GM23338 (cell line): ENCODE measurements at regions not wholly inside any gene's neighbourhood (a gene's known extent, or its start where the extent isn't known, plus 50 kb on each side); places are given as distances from the start of the nearest gene placed in this dataset.

Experiments used
- ATAC-seq: fragments of 200-7000 bp; cut with Tn5 transposase; 3 replicates; pipeline ENCODE4 v1.9.1; 2020
- DNase-seq: peaks from one replicate; pipeline ENCODE4 v3.0.0-alpha.2; 2015; ENCODE audit warnings: low spot score
- H2AFZ ChIP-seq: fragments of 200-600 bp; sonication (generic); 2 replicates; pipeline ENCODE4 v1.8.0; 2016; ENCODE audit warnings: antibody characterized with exemption, mild to moderate bottlenecking, moderate library complexity
- H3F3A ChIP-seq: fragments of 200-600 bp; sonication (generic); replicated peaks from 2 replicates; pipeline ENCODE4 v1.8.0; 2017; ENCODE audit warnings: antibody characterized with exemption, mixed run types, low read depth
- H3K27ac ChIP-seq: fragments of 200-600 bp; sonication (generic); 2 replicates; pipeline ENCODE4 v1.6.1; 2016; ENCODE audit warnings: low read depth
- H3K27me3 ChIP-seq: fragments of 200-600 bp; sonication (generic); 2 replicates; pipeline ENCODE4 v1.8.0; 2016; ENCODE audit warnings: mild to moderate bottlenecking, mixed run types, moderate library complexity; ENCODE audit not compliant: insufficient read depth
- H3K36me3 ChIP-seq: fragments of 200-600 bp; sonication (generic); 2 replicates; pipeline ENCODE4 v1.8.0; 2016; ENCODE audit warnings: mild to moderate bottlenecking; ENCODE audit not compliant: insufficient read depth
- H3K4me1 ChIP-seq: fragments of 200-600 bp; sonication (generic); 2 replicates; pipeline ENCODE4 v1.8.0; 2016; ENCODE audit warnings: mild to moderate bottlenecking, moderate library complexity; ENCODE audit not compliant: insufficient read depth
- H3K4me2 ChIP-seq: fragments of 200-600 bp; sonication (generic); 2 replicates; pipeline ENCODE4 v1.7.1; 2017; ENCODE audit warnings: mixed run types
- H3K4me3 ChIP-seq: fragments of 200-600 bp; sonication (generic); 2 replicates; pipeline ENCODE4 v1.6.1; 2016; ENCODE audit warnings: mixed run types
- H3K79me2 ChIP-seq: fragments of 200-600 bp; sonication (generic); replicated peaks from 2 replicates; pipeline ENCODE4 v1.8.0; 2017; ENCODE audit warnings: mild to moderate bottlenecking; ENCODE audit not compliant: insufficient read depth
- H3K9me2 ChIP-seq: fragments of 200-600 bp; sonication (generic); 2 replicates; pipeline ENCODE4 v1.8.0; 2017; ENCODE audit not compliant: insufficient read depth
- H4K20me1 ChIP-seq: fragments of 200-600 bp; sonication (generic); replicated peaks from 2 replicates; pipeline ENCODE4 v1.8.0; 2017; ENCODE audit warnings: mild to moderate bottlenecking; ENCODE audit not compliant: insufficient read depth
- H3K27ac Mint-ChIP-seq: 2 replicates; pipeline ENCODE4 v1.8.0; 2020; ENCODE audit warnings: inconsistent platforms, mild to moderate bottlenecking, moderate library complexity, mixed read lengths
- H3K27me3 Mint-ChIP-seq: 3 replicates; pipeline ENCODE4 v1.8.0; 2022; ENCODE audit warnings: low read depth, mild to moderate bottlenecking, moderate library complexity, mixed read lengths, inconsistent platforms; ENCODE audit not compliant: insufficient read depth, poor library complexity
- H3K36me3 Mint-ChIP-seq: 3 replicates; pipeline ENCODE4 v1.8.0; 2021; ENCODE audit warnings: low read depth, mild to moderate bottlenecking, inconsistent platforms, moderate library complexity, mixed read lengths
- H3K4me1 Mint-ChIP-seq: 3 replicates; pipeline ENCODE4 v1.8.0; 2020; ENCODE audit warnings: mild to moderate bottlenecking, inconsistent platforms, mixed read lengths
- H3K4me3 Mint-ChIP-seq: 3 replicates; pipeline ENCODE4 v1.8.0; 2021; ENCODE audit warnings: moderate library complexity, mild to moderate bottlenecking, inconsistent platforms, mixed read lengths
- H3K9me3 Mint-ChIP-seq: 3 replicates; pipeline ENCODE4 v1.8.0; 2020; ENCODE audit warnings: moderate library complexity, mild to moderate bottlenecking, inconsistent platforms, mixed read lengths
- CREB1 ChIP-seq: fragments of 250-450 bp; sonication (Bioruptor Pico); IDR thresholded peaks from 2 replicates; pipeline ENCODE4 v1.5.0; 2020; ENCODE audit warnings: low read depth, mild to moderate bottlenecking, moderate library complexity
- EZH2 ChIP-seq: fragments of 200-600 bp; sonication (generic); IDR thresholded peaks from one replicate; pipeline ENCODE4 v1.8.0; 2017; ENCODE audit warnings: antibody characterized with exemption, mild to moderate bottlenecking, low read depth; ENCODE audit not compliant: unreplicated experiment
- EZH2phosphoT487 ChIP-seq: fragments of 200-600 bp; sonication (generic); IDR thresholded peaks from one replicate; pipeline ENCODE4 v1.8.1; 2018; ENCODE audit warnings: antibody characterized with exemption; ENCODE audit not compliant: unreplicated experiment
- JUNB ChIP-seq: IDR thresholded peaks from one replicate; pipeline ENCODE4 v1.6.1; 2016; ENCODE audit warnings: antibody characterized with exemption; ENCODE audit not compliant: unreplicated experiment
- POLR2AphosphoS5 ChIP-seq: IDR thresholded peaks from 2 replicates; pipeline ENCODE4 v1.6.1; 2016; ENCODE audit warnings: antibody characterized with exemption, low read depth
- STAT1 ChIP-seq: IDR thresholded peaks from one replicate; pipeline ENCODE4 v1.6.1; 2016; ENCODE audit warnings: antibody characterized with exemption; ENCODE audit not compliant: unreplicated experiment
- ZNF114 ChIP-seq: fragments of 250-450 bp; sonication (Bioruptor Pico); IDR thresholded peaks from 2 replicates; pipeline ENCODE4 v1.5.0; 2020; ENCODE audit warnings: mild to moderate bottlenecking, moderate library complexity
- ZNF331 ChIP-seq: fragments of 250-450 bp; sonication (Bioruptor Pico); IDR thresholded peaks from 2 replicates; pipeline ENCODE4 v1.5.0; 2020; ENCODE audit warnings: low read depth, mild to moderate bottlenecking, moderate library complexity
- TF ChIP-seq, protein P1 (sequence below), 2 experiments: fragments of 200-600 bp in 1 of 2; sonication (generic) in 1 of 2; conservative IDR thresholded peaks; 2 replicates each; pipeline versions ENCODE4 v1.5.1 to v1.6.1; 2016 to 2017; ENCODE audit warnings: antibody characterized with exemption in 2 of 2, low read depth in 2 of 2, mild to moderate bottlenecking in 2 of 2, moderate library complexity in 1 of 2
- TF ChIP-seq, protein P2 (sequence below): fragments of 250-450 bp; sonication (Bioruptor Pico); IDR thresholded peaks from 2 replicates; pipeline ENCODE4 v1.5.0; 2020; ENCODE audit warnings: mild to moderate bottlenecking, moderate library complexity

DNA sequence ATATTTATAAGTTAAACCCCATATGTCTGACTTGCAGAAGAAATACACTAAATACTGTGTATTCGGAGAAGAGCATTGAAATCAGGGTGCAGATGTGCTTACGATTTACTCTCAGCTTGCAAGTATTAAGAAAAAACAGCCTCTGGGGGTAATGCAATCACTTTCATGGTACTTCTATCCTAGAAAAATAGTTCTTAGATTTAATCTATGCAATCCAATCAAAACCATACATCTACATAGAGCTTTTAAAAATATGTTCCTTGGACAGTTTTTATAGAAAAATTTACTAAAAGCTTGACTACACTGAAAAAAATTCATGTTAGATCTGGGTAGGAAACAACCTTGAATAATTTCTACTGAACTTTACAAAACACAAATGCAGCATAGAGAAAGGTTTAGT lies 890.3 kb upstream of the ADGRL2 start:
- Mint-ChIP-seq H3K27me3 (no peaks in the 10 kb centered on the region), H3K4me1 (peaks cover 7% of the 10 kb centered on the region; the same call in 1 of the 3 replicates), H3K36me3 (no peaks in the 10 kb centered on the region), H3K4me3 (no peak overlapping the region), H3K9me3 (no peaks in the 10 kb centered on the region), H3K27ac (0 out of 2 replicates have a peak overlapping the region, but pooled peaks have one; percentile 4)
- Histone ChIP-seq H3K4me3 (no peak overlapping the region), H3K9me2 (0 out of 2 replicates have a peak, but pooled peaks cover under 1% of the 10 kb centered on the region), H3F3A (no peaks in the 10 kb centered on the region), H3K4me1 (no peaks in the 10 kb centered on the region), H3K79me2 (no peaks in the 10 kb centered on the region), H4K20me1 (no peaks in the 10 kb centered on the region), H3K4me2 (no peak overlapping the region), H3K27ac (no peak overlapping the region), H2AFZ (no peak overlapping the region), H3K27me3 (no peaks in the 10 kb centered on the region), H3K36me3 (no peaks in the 10 kb centered on the region)
- TF ChIP-seq STAT1 (no peak), EZH2phosphoT487 (no peak), ZNF114 (CRISPR knock-in tag) (no peak), EZH2 (no peak), JUNB (no peak), POLR2AphosphoS5 (no peak), CREB1 (CRISPR knock-in tag) (no peak), ZNF331 (no peak)
- TF ChIP-seq, protein P1, sequence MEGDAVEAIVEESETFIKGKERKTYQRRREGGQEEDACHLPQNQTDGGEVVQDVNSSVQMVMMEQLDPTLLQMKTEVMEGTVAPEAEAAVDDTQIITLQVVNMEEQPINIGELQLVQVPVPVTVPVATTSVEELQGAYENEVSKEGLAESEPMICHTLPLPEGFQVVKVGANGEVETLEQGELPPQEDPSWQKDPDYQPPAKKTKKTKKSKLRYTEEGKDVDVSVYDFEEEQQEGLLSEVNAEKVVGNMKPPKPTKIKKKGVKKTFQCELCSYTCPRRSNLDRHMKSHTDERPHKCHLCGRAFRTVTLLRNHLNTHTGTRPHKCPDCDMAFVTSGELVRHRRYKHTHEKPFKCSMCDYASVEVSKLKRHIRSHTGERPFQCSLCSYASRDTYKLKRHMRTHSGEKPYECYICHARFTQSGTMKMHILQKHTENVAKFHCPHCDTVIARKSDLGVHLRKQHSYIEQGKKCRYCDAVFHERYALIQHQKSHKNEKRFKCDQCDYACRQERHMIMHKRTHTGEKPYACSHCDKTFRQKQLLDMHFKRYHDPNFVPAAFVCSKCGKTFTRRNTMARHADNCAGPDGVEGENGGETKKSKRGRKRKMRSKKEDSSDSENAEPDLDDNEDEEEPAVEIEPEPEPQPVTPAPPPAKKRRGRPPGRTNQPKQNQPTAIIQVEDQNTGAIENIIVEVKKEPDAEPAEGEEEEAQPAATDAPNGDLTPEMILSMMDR (conservative IDR thresholded peaks at IDR 0.05; ENCODE audit: low read depth in 2 of 2), result no peak
- TF ChIP-seq, protein P2, sequence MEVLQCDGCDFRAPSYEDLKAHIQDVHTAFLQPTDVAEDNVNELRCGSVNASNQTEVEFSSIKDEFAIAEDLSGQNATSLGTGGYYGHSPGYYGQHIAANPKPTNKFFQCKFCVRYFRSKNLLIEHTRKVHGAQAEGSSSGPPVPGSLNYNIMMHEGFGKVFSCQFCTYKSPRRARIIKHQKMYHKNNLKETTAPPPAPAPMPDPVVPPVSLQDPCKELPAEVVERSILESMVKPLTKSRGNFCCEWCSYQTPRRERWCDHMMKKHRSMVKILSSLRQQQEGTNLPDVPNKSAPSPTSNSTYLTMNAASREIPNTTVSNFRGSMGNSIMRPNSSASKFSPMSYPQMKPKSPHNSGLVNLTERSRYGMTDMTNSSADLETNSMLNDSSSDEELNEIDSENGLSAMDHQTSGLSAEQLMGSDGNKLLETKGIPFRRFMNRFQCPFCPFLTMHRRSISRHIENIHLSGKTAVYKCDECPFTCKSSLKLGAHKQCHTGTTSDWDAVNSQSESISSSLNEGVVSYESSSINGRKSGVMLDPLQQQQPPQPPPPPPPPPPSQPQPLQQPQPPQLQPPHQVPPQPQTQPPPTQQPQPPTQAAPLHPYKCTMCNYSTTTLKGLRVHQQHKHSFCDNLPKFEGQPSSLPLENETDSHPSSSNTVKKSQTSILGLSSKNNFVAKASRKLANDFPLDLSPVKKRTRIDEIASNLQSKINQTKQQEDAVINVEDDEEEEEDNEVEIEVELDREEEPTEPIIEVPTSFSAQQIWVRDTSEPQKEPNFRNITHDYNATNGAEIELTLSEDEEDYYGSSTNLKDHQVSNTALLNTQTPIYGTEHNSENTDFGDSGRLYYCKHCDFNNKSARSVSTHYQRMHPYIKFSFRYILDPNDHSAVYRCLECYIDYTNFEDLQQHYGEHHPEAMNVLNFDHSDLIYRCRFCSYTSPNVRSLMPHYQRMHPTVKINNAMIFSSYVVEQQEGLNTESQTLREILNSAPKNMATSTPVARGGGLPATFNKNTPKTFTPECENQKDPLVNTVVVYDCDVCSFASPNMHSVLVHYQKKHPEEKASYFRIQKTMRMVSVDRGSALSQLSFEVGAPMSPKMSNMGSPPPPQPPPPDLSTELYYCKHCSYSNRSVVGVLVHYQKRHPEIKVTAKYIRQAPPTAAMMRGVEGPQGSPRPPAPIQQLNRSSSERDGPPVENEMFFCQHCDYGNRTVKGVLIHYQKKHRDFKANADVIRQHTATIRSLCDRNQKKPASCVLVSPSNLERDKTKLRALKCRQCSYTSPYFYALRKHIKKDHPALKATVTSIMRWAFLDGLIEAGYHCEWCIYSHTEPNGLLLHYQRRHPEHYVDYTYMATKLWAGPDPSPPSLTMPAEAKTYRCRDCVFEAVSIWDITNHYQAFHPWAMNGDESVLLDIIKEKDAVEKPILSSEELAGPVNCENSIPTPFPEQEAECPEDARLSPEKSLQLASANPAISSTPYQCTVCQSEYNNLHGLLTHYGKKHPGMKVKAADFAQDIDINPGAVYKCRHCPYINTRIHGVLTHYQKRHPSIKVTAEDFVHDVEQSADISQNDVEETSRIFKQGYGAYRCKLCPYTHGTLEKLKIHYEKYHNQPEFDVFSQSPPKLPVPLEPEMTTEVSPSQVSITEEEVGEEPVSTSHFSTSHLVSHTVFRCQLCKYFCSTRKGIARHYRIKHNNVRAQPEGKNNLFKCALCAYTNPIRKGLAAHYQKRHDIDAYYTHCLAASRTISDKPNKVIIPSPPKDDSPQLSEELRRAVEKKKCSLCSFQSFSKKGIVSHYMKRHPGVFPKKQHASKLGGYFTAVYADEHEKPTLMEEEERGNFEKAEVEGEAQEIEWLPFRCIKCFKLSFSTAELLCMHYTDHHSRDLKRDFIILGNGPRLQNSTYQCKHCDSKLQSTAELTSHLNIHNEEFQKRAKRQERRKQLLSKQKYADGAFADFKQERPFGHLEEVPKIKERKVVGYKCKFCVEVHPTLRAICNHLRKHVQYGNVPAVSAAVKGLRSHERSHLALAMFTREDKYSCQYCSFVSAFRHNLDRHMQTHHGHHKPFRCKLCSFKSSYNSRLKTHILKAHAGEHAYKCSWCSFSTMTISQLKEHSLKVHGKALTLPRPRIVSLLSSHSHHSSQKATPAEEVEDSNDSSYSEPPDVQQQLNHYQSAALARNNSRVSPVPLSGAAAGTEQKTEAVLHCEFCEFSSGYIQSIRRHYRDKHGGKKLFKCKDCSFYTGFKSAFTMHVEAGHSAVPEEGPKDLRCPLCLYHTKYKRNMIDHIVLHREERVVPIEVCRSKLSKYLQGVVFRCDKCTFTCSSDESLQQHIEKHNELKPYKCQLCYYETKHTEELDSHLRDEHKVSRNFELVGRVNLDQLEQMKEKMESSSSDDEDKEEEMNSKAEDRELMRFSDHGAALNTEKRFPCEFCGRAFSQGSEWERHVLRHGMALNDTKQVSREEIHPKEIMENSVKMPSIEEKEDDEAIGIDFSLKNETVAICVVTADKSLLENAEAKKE (CRISPR knock-in tag), result no peak
- ATAC-seq (no peak), DNase-seq (no peak)
